T-helper 2 cell treated with Interferon-gamma antibody and Interleukin-4, amounts not matched to agents 100 ng/mL and 5 ng/mL, for 36 hours (primary cell): ENCODE measurements at regions not wholly inside any gene's neighbourhood (a gene's known extent, or its start where the extent isn't known, plus 50 kb on each side); places are given as distances from the start of the nearest gene placed in this dataset.

ENCODE experiments used
- intact Hi-C: fragments of 100-400 bp; cut with micrococcal nuclease; formaldehyde crosslinking; loops from one replicate; pipeline ENCODE4 v1.15.1; 2023

- intact Hi-C loops = no loop called here
These were observed 209.2 kb upstream of the STK17B start for GRCh38 chr2:196380575-196380974.

DNA sequence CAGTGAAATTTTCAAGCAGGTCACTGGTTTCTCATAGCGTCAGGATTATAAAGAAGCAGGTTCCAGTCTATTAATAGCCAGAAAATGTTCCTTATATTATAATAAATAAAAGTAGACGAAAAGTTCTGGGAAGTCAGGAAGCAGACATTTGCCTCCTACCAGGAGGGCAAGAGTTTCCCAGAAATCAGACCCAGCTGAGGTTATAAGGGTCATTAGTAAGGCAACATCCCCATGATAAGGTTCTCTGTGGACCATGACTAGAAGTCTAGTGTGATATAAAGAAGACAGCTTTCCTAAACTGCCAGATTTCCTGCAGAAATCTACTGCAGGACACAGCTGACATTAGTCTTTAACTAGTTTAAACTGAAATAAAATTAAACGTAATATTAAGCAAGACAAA is 210.1 kb upstream of the STK17B start:
- intact Hi-C loops = no loop called here

DNA sequence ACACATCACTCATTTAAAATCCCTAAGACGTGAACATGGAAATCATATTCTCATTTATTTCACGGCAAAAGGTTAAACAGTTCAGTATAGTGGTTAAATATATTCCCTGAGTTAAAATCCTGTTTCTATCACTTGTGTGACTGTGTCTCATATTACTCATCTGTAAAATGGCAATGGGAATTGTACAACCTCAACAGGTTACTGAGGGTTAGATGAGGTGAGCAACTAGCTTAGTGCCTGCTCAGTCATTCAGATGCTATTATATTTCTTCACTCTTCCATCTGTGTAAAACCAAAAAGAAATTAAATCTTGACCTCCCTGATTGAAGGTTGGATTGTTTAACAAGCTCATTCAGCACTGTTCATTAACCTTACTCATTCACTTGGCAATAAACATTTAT is 212.4 kb upstream of the STK17B start:
- intact Hi-C loops = no loop called here

DNA sequence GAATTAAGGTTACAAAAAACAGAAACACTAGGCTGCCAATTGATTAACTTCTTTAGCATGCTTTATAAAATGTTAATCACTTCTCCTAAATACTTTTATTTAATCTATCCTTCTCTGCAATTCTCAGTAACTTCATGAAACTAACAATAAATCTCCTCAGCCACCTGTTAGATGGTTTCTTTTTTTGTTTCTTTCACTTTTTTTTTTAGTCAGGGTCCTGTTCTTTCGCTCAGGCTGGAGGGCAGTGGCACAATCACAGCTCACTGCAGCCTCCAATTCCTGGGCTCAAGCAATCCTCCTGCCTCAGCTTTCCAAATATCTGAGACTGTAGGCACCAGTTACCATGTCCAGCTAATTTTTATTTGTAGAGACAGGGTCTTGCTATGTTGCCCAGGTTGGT is 213.4 kb upstream of the STK17B start:
- intact Hi-C loops = no loop called here

GRCh38 chr2:196389670-196390069 is 218.3 kb upstream of the STK17B start:
- intact Hi-C loops = no loop called here

- intact Hi-C loops = no loop called here
These were observed 219.1 kb upstream of the STK17B start for GRCh38 chr2:196390243-196391148.

DNA sequence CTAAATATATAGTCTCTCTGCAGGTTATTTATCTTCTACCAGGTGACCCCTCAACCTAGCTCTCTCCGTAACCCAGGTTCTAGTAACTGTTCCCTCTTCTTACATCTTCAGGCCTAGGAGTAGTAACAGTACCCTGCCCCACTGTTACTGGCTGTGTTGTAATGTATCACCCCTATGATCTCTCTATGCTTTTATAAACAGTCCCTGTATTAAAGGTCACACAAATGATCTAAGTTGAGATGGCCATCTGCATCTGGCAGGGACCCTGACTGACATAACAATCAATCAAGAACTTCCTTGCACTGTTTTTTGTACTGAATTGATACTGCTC is 219.7 kb upstream of the STK17B start:
- intact Hi-C loops = no loop called here

DNA sequence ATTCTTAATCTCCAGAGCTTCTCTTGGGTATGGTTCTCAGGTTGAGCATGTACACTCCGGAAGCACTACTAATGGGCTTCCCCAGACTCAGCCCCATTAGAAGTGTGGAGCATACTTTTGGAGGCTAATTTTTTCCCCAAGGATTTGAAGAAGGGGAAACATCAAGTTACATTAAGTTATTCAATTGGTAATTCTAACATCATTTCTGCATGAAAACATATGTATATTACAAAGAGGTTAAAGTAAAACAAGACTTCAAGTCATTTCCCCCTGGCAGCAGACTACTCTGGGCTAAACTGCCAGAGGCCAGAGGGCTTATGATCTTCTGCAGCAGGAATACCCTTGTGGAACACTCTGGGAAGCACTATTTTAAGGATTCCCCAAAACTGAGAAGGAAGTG is 227.7 kb upstream of the STK17B start:
- intact Hi-C loops = no loop called here

- intact Hi-C loops = no loop called here
These were observed 228.6 kb upstream of the STK17B start for GRCh38 chr2:196399722-196400691.

- intact Hi-C loops = no loop called here
These were observed 232.1 kb upstream of the STK17B start for GRCh38 chr2:196403471-196403870.

DNA sequence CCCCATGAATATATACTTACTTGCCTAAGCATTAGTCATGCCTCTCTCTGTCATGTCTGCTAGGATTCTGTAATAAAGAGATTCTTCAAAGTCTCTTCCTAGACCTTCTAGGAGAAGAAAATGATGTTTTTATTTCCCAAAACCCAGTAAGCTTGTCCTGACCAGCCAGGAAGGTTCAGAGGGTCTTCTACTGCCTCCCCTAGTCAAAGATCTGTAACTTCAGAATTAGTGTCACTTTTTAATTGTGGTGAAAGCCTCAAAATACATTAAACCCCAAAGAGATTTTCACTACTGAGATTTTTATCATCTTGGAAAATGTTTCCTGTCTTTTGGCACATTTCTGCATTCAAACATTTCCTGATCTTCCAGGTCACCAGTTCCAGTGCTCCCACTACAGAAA is 232.9 kb upstream of the STK17B start:
- intact Hi-C loops = no loop called here

DNA sequence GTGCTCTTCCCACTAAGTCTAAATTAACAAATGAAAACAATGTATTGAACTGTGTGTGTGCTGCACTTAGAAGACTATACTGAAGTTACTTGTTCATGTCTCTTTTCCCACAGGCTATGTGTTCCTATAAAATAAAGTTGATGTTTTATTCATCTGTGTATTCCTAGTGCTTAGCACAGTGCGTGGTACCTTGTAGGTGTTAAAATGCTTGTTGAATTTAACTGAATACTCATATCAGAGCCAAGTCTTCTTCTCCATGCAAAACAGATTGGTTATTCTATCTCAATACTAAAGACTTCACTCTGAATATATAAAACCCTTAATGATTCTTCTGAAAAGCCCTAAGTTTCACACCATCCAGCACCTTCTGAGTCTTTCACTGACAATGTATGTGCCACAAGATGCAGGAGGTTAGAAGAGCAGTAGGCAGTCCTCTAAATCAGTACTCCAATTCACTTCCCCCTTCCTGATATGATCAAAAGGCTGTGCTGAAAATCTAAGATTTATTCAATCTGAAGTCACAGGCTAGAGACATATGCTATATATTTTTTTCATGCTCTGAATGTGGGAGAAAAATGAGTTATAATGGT is 231.7 kb upstream of the CCDC150 start:
- intact Hi-C loops = no loop called here

- intact Hi-C loops = no loop called here
These were observed 230.1 kb upstream of the CCDC150 start for GRCh38 chr2:196409376-196409775.

- intact Hi-C loops = no loop called here
These were observed 229.5 kb upstream of the CCDC150 start for GRCh38 chr2:196410008-196410407.

DNA sequence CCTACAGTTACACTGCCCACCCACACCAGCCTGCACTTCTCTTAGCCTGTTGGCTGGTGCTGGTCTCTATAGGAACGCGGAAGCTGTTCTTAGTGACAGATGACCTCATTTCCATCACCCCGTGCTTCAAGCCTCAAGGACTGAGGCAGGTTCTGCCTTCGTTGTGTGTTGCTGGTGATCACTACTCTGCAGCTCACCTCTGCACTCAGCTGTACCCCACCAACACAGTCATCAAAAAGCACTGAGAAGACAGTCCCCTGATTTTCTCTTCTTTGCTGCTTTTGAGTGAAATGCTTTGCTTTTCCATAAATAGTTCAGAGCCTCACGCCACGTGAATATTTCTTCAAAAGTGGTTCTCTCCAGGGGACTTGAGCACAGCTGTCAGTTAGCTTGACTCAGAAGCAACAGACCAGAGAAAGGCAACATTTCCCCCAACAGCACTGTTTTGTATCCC is 225.7 kb upstream of the CCDC150 start:
- intact Hi-C loops = no loop called here

GRCh38 chr2:196415384-196415783 is 224.1 kb upstream of the CCDC150 start:
- intact Hi-C loops = no loop called here

GRCh38 chr2:196420143-196420542 is 219.4 kb upstream of the CCDC150 start:
- intact Hi-C loops = no loop called here

GRCh38 chr2:196421880-196422279 is 217.6 kb upstream of the CCDC150 start:
- intact Hi-C loops = no loop called here

- intact Hi-C loops = no loop called here
These were observed 217.2 kb upstream of the CCDC150 start for GRCh38 chr2:196422361-196422760.

- intact Hi-C loops = no loop called here
These were observed 213.4 kb upstream of the CCDC150 start for GRCh38 chr2:196426122-196426521.

DNA sequence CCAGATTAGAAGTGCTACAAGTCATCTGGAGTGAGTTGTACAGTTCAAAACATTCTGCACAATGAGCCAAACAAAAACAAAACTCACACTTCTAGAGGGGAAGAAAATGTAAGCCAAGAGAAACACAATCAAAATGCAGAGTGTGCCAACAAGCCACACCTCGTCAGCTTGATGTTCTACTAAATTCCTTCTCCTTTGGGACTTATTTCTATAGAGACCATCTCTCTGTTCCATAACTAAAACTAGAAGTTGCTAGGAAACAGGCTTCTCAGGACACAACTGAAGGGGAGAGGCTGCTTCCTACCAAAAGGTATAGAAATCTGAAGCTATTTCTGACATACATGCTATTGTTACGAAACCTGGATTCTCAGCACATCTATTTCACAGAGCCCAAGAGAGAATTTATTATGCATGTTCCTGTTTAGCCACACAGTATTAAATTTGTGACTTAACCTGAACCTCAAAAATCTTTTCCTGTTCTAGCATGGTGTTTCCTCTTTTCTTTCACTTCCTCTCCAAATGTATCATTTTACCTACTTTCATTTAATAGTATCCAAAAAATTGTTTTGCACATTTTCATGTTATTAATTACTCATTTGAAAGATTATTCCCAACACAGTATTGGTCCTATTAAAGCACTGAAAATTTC is 211.4 kb upstream of the CCDC150 start:
- intact Hi-C loops = no loop called here
